ENCODE measurements at regions not wholly inside any gene's neighbourhood (a gene's known extent, or its start where the extent isn't known, plus 50 kb on each side); places are given as distances from the start of the nearest gene placed in this dataset.

DNA sequence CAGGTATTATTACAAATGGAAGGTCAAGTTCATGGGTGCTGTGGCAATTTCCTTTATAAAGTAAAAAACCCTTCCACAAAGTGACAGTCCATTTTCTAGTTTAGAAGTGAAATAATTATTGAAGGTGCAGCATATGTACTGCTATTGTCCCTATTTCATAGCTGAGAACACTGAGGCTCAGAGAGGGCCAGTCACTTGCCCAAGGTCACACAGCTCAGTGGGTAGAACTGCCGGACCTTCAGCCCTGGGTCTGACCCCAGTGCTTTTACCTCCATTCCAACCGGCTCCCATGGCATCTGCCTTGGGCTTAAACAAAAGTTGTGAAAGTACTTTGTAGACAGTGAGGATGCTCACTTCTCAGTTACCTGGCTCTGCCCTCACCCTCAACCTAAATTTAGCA, 150.6 kb upstream of the SMIM23 start:
- TF ChIP-seq, protein P1, sequence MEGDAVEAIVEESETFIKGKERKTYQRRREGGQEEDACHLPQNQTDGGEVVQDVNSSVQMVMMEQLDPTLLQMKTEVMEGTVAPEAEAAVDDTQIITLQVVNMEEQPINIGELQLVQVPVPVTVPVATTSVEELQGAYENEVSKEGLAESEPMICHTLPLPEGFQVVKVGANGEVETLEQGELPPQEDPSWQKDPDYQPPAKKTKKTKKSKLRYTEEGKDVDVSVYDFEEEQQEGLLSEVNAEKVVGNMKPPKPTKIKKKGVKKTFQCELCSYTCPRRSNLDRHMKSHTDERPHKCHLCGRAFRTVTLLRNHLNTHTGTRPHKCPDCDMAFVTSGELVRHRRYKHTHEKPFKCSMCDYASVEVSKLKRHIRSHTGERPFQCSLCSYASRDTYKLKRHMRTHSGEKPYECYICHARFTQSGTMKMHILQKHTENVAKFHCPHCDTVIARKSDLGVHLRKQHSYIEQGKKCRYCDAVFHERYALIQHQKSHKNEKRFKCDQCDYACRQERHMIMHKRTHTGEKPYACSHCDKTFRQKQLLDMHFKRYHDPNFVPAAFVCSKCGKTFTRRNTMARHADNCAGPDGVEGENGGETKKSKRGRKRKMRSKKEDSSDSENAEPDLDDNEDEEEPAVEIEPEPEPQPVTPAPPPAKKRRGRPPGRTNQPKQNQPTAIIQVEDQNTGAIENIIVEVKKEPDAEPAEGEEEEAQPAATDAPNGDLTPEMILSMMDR (conservative IDR thresholded peaks at IDR 0.05 in 1 of 2, IDR thresholded peaks at IDR 0.05 in 1 of 2; ENCODE audit: low read depth in 1 of 2, low read length in 2 of 2), result no peak
- no peak for TF ChIP-seq EZH2 (IDR thresholded peaks at IDR 0.05; ENCODE audit: low read length, missing control alignments)

Data from fibroblast of lung (primary cell).